HG03521 (cell line): ENCODE measurements at regions not wholly inside any gene's neighbourhood (a gene's known extent, or its start where the extent isn't known, plus 50 kb on each side); places are given as distances from the start of the nearest gene placed in this dataset.

Source experiments
- ATAC-seq: cut with Tn5 transposase; IDR thresholded peaks from one replicate; pipeline ENCODE4 v1.9.1; 2021; ENCODE audit warnings: mild to moderate bottlenecking, moderate library complexity; ENCODE audit not compliant: unreplicated experiment

GRCh38 chr3:117626577-117626976 lies 917.0 kb downstream of the TUSC7 start:
- no peak for ATAC-seq

- ATAC-seq = no peak
Measured at GRCh38 chr3:117628823-117629291, 919.3 kb downstream of the TUSC7 start.

GRCh38 chr3:117629505-117629904 lies 919.9 kb downstream of the TUSC7 start:
- no peak for ATAC-seq

GRCh38 chr3:117630469-117630868 lies 920.9 kb downstream of the TUSC7 start:
- peak; percentile 42 for ATAC-seq

GRCh38 chr3:117630885-117631284 lies 921.3 kb downstream of the TUSC7 start:
- ATAC-seq = no peak

- no peak for ATAC-seq
Measured at GRCh38 chr3:117631781-117632180, 922.2 kb downstream of the TUSC7 start.

GRCh38 chr3:117632191-117632590 lies 922.6 kb downstream of the TUSC7 start:
- ATAC-seq = no peak

- ATAC-seq = no peak
Measured at GRCh38 chr3:117633207-117633606, 923.6 kb downstream of the TUSC7 start.

- no peak for ATAC-seq
Measured at GRCh38 chr3:117637666-117638065, 928.1 kb downstream of the TUSC7 start.

- no peak for ATAC-seq
Measured at GRCh38 chr3:117644203-117644602, 934.6 kb downstream of the TUSC7 start.

GRCh38 chr3:117645561-117646242 lies 936.1 kb downstream of the TUSC7 start:
- ATAC-seq = peak; percentile 58

GRCh38 chr3:117647435-117647834 lies 937.9 kb downstream of the TUSC7 start:
- ATAC-seq = no peak

GRCh38 chr3:117651246-117651645 lies 941.7 kb downstream of the TUSC7 start:
- no peak for ATAC-seq

GRCh38 chr3:117656391-117656790 lies 946.8 kb downstream of the TUSC7 start:
- ATAC-seq = no peak

- no peak for ATAC-seq
Measured at GRCh38 chr3:117657278-117657677, 947.7 kb downstream of the TUSC7 start.

- ATAC-seq = no peak
Measured at GRCh38 chr3:117660941-117661817, 951.6 kb downstream of the TUSC7 start.

- no peak for ATAC-seq
Measured at GRCh38 chr3:117661818-117662095, 952.2 kb downstream of the TUSC7 start.

GRCh38 chr3:117665296-117665695 lies 955.7 kb downstream of the TUSC7 start:
- ATAC-seq = no peak

- ATAC-seq = no peak
Measured at GRCh38 chr3:117666325-117666724, 956.7 kb downstream of the TUSC7 start.

GRCh38 chr3:117666812-117667211 lies 957.2 kb downstream of the TUSC7 start:
- no peak for ATAC-seq

GRCh38 chr3:117669774-117670173 lies 960.2 kb downstream of the TUSC7 start:
- no peak for ATAC-seq

- no peak for ATAC-seq
Measured at GRCh38 chr3:117671722-117672318, 962.2 kb downstream of the TUSC7 start.
